HFF-Myc (cell line): ENCODE measurements at regions not wholly inside any gene's neighbourhood (a gene's known extent, or its start where the extent isn't known, plus 50 kb on each side); places are given as distances from the start of the nearest gene placed in this dataset.

Experiments used
- DNase-seq: peaks from one replicate; pipeline ENCODE4 v3.0.0-alpha.2; 2011; ENCODE audit warnings: low read depth; ENCODE audit errors: extremely low read depth
- H3K4me3 ChIP-seq: replicated peaks from 2 replicates; pipeline ENCODE4 v1.5.1; 2011; ENCODE audit warnings: low read depth, mild to moderate bottlenecking, control low read depth, low read length
- TF ChIP-seq, protein P1 (sequence below): IDR thresholded peaks from 2 replicates; pipeline ENCODE4 v1.5.1; 2012; ENCODE audit warnings: mild to moderate bottlenecking, low read depth, low read length, control low read depth; ENCODE audit errors: missing control alignments

DNA sequence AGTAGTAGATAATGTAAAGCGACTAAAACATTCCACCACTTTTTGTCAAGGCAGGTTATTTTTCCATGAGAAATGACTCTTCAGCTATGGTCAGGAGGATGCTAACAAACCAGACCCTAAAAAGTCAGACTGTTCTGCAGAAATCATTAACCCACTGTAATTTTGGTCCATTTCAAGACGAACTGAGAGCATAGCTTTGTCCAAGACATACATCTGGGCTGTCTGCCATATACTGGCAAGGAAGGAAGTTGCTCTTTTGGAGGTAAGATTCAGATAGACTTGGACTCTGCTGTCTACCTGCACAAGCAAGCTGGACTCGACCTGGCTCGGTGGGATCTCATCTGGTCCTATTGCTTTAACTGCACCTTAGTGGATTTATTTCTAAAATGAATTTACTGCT lies 207.8 kb downstream of the POSTN start:
- TF ChIP-seq, protein P1, sequence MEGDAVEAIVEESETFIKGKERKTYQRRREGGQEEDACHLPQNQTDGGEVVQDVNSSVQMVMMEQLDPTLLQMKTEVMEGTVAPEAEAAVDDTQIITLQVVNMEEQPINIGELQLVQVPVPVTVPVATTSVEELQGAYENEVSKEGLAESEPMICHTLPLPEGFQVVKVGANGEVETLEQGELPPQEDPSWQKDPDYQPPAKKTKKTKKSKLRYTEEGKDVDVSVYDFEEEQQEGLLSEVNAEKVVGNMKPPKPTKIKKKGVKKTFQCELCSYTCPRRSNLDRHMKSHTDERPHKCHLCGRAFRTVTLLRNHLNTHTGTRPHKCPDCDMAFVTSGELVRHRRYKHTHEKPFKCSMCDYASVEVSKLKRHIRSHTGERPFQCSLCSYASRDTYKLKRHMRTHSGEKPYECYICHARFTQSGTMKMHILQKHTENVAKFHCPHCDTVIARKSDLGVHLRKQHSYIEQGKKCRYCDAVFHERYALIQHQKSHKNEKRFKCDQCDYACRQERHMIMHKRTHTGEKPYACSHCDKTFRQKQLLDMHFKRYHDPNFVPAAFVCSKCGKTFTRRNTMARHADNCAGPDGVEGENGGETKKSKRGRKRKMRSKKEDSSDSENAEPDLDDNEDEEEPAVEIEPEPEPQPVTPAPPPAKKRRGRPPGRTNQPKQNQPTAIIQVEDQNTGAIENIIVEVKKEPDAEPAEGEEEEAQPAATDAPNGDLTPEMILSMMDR = no peak
- H3K4me3 ChIP-seq = no peak overlapping the region
- no peak for DNase-seq

DNA sequence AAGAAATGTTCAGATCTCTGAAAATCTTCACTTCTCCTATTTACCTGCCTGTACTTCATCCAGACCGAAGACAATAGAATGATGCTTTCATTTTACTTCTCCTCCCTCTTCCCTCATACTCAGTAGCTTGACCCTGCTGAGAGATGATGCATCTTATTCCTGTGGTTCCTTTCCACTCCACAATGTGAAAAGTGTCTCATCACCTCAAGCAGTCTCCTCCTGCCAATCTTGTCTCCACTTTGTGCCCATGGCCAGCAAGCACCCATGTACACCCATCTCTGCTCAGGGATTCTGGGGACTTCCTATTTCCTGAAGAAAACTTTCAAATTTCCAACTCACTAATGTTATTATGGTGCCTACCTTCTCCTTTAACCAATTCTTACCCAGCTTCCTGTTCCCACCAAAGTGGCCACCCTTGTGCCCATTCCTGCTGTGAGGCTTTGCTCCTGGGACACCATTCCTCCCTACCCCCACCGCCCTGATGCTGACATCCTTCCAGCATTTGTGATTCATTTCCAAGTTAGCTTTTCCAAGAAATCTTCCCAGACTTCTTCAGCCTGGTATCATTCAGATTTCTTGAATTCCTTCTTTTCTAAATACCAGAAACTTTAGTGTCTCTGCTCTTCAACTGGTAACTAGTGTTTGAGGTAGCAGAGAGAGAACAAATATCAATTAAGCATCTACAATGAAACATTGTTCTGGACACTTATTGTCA lies 212.5 kb downstream of the POSTN start:
- no peak for DNase-seq
- no peak overlapping the region for H3K4me3 ChIP-seq
- TF ChIP-seq, protein P1 = no peak

DNA sequence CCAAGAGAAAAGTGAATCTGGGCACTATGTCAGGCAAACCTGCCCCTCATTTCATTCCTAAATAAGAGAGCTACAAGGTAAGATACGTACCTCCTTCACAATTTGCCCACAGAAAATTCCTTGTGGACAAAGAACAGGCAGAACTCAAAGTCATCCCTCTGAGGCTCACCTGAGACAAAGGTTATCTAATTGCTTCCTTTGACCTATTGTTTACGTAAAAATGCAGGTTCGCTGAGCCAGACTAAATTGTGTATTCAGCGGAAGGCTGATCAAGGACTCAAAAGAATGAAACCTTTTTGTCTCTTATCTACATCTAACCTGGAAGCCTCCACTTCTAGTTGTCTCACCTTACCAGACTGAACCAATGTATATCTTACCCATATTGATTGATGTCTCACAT lies 213.3 kb downstream of the POSTN start:
- no peak overlapping the region for H3K4me3 ChIP-seq
- DNase-seq = no peak
- TF ChIP-seq, protein P1 = no peak

DNA sequence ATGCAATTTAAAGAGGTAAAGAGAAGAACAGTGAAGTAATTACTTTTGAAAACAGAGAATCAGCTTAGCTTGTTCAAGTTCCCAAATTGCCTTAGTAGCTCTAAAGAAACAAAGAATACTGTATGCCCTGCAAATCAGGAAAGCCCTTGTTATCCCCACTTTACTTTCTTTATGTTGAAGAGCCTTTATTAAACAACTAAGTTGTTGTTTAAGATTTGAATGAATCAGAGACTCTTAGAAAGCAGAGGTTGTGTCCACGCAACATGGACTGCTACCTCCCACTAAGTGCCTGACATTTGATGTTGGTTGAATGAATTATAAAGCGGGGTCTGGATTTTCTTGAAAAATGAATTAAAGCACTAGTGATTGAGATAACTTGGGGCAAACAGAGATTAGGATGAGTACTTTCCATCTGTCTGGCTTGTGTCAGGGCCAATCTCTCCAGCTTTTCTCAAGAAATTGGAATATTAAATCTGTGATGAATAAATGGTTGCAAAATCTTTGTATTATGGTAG lies 214.7 kb downstream of the POSTN start:
- DNase-seq = no peak
- TF ChIP-seq, protein P1 = no peak

DNA sequence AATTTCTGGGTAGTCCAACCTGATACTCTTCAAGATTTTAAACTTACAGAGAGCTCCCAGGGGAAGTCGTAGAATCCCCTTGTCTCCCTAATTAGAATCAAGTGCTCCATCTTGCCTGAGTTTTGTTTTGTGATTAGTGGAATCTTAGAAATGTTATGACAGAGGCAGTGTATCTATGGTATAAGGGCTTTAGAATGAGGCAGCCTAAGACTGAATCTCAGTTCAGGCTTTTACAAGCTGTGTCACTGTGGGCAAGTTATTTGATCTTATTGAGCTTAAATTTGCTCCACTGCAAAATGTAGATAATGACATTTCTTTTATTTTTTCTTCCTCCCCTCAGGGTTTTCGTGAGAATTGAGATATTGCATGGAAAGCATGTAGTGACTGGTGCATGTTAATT lies 215.5 kb downstream of the POSTN start:
- TF ChIP-seq, protein P1 = no peak
- DNase-seq = no peak
- no peak overlapping the region for H3K4me3 ChIP-seq

More for the DNA sequence above, 214.7 kb downstream of the POSTN start:
- H3K4me3 ChIP-seq = no peak overlapping the region

DNA sequence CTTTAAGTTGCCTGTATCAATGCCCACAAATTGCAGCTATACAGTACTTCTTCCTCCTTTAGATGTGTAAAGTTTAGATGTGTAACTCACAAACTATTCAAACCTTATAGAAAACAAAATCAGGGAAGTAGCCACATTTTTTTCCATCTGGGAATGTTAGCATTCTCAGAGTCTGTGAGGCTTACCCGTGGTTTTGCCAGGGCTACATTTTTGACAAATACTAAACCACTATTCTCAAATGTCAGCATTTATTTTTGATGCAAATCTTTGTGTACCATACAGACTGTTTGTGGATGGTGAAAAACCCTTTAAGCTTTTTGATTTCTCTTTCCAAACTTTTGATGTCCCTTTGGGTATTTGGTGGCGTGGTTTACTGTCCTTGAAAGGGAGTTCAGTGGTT lies 216.4 kb downstream of the POSTN start:
- no peak overlapping the region for H3K4me3 ChIP-seq
- DNase-seq = no peak
- TF ChIP-seq, protein P1 = no peak
